Naive thymus-derived CD4-positive, alpha-beta T cell (primary cell): ENCODE measurements at regions not wholly inside any gene's neighbourhood (a gene's known extent, or its start where the extent isn't known, plus 50 kb on each side); places are given as distances from the start of the nearest gene placed in this dataset.

Experiments
- ATAC-seq: fragments of 150-1000 bp; cut with Tn5 transposase; 2 replicates; pipeline ENCODE4 v1.10.0; 2021; ENCODE audit warnings: mild to moderate bottlenecking, moderate library complexity
- CTCF ChIA-PET: fragments of 350-600 bp; sonication (Branson Sonifier 250); formaldehyde crosslinking; loops from one replicate; lab custom pipeline; 2021; ENCODE audit warnings: antibody characterized with exemption; lab: Charles Lee
- POLR2A ChIA-PET: fragments of 350-600 bp; sonication (Branson Sonifier 250); formaldehyde crosslinking; loops from one replicate; lab custom pipeline; 2021; ENCODE audit warnings: antibody characterized with exemption, inconsistent platforms; lab: Charles Lee
- DNase-seq, 9 donors: peaks; one replicate each; pipeline versions ENCODE4 v3.0.0 to v3.0.0-alpha.2; 2020 to 2022; ENCODE audit warnings: mixed read lengths in 1 of 9
- H3K27ac ChIP-seq: one replicate; pipeline ENCODE4 v1.7.0; 2013; ENCODE audit warnings: mild to moderate bottlenecking, low read depth, low read length, moderate library complexity
- H3K27me3 ChIP-seq, 2 donors: one replicate each; pipeline ENCODE4 v1.7.0; 2013; ENCODE audit warnings: low read length in 2 of 2, mild to moderate bottlenecking in 2 of 2, moderate library complexity in 2 of 2; ENCODE audit not compliant: control insufficient read depth in 2 of 2, insufficient read depth in 2 of 2
- H3K36me3 ChIP-seq, 3 experiments: 1 replicate in 2 of 3; 2 replicates in 1 of 3; pipeline ENCODE4 v1.7.0; 2013; ENCODE audit warnings: low read length in 3 of 3, mild to moderate bottlenecking in 3 of 3, moderate library complexity in 1 of 3; ENCODE audit not compliant: insufficient read depth in 3 of 3, control insufficient read depth in 2 of 3
- H3K4me1 ChIP-seq, 2 donors: one replicate each; pipeline ENCODE4 v1.7.0; 2013; ENCODE audit warnings: low read length in 2 of 2, mild to moderate bottlenecking in 2 of 2, moderate library complexity in 1 of 2; ENCODE audit not compliant: control insufficient read depth in 2 of 2, insufficient read depth in 2 of 2
- H3K4me3 ChIP-seq: 2 replicates; pipeline ENCODE4 v1.7.0; 2013; ENCODE audit warnings: mild to moderate bottlenecking, low read length
- H3K9me3 ChIP-seq, 3 experiments: 1 replicate in 2 of 3; 2 replicates in 1 of 3; pipeline ENCODE4 v1.7.0; 2013; ENCODE audit warnings: low read length in 3 of 3; ENCODE audit not compliant: control insufficient read depth in 2 of 3
- H3K27ac Mint-ChIP-seq, 9 donors: one replicate each; pipeline ENCODE4 v1.8.0; 2020 to 2022; ENCODE audit warnings: mixed read lengths in 9 of 9, mild to moderate bottlenecking in 8 of 9, moderate library complexity in 5 of 9, inconsistent platforms in 2 of 9
- H3K27me3 Mint-ChIP-seq, 5 donors: one replicate each; pipeline ENCODE4 v1.8.0; 2021 to 2022; ENCODE audit warnings: mixed read lengths in 5 of 5, mild to moderate bottlenecking in 1 of 5
- H3K36me3 Mint-ChIP-seq, 5 donors: one replicate each; pipeline ENCODE4 v1.8.0; 2020 to 2022; ENCODE audit warnings: mixed read lengths in 5 of 5, mild to moderate bottlenecking in 3 of 5, inconsistent platforms in 1 of 5
- H3K4me1 Mint-ChIP-seq, 7 donors: one replicate each; pipeline ENCODE4 v1.8.0; 2020 to 2022; ENCODE audit warnings: mixed read lengths in 7 of 7, mild to moderate bottlenecking in 3 of 7, inconsistent platforms in 1 of 7
- H3K4me3 Mint-ChIP-seq, 10 donors: one replicate each; pipeline ENCODE4 v1.8.0; 2020 to 2022; ENCODE audit warnings: mild to moderate bottlenecking in 10 of 10, mixed read lengths in 10 of 10, moderate library complexity in 6 of 10, inconsistent platforms in 2 of 10
- H3K9me3 Mint-ChIP-seq, 11 donors: one replicate each; pipeline ENCODE4 v1.8.0; 2020 to 2022; ENCODE audit warnings: mixed read lengths in 11 of 11, mild to moderate bottlenecking in 4 of 11, inconsistent platforms in 1 of 11, moderate library complexity in 1 of 11
- intact Hi-C, 2 donors: fragments of 100-400 bp; cut with micrococcal nuclease; formaldehyde crosslinking; loops; one replicate each; pipeline ENCODE4 v1.15.1; 2023

GRCh38 chr1:208531003-208531750 lies 287.0 kb upstream of the PLXNA2 start:
- H3K27me3 Mint-ChIP-seq = peaks cover 0 to 38% (median 18%) of the 10 kb centered on the region in 5 donors
- no peaks in the 10 kb centered on the region for H3K4me1 Mint-ChIP-seq
- Histone ChIP-seq H3K4me3 (no peak overlapping the region), H3K27ac (no peak overlapping the region), H3K36me3 (no peaks in the 10 kb centered on the region), H3K27me3 (no peaks in the 10 kb centered on the region), H3K9me3 (no peaks in the 10 kb centered on the region), H3K4me1 (no peaks in the 10 kb centered on the region)
- DNase-seq (no peak), ATAC-seq (no peak)
- no peaks in the 10 kb centered on the region for H3K36me3 Mint-ChIP-seq
- H3K9me3 Mint-ChIP-seq = peaks cover 0 to 2% (median 0%) of the 10 kb centered on the region in 11 donors
- CTCF ChIA-PET = no interaction called here
- H3K27ac Mint-ChIP-seq = no peak overlapping the region
- H3K4me3 Mint-ChIP-seq = no peak overlapping the region
- intact Hi-C loops = no loop called here
- POLR2A ChIA-PET = no interaction called here

GRCh38 chr1:208533746-208534598 lies 289.8 kb upstream of the PLXNA2 start:
- Mint-ChIP-seq H3K27ac (no peak overlapping the region), H3K27me3 (peaks cover 0 to 42% (median 26%) of the 10 kb centered on the region in 5 donors), H3K4me1 (no peaks in the 10 kb centered on the region), H3K9me3 (peaks cover 0 to 2% (median 0%) of the 10 kb centered on the region in 11 donors), H3K4me3 (no peak overlapping the region), H3K36me3 (no peaks in the 10 kb centered on the region)
- Histone ChIP-seq H3K27me3 (no peaks in the 10 kb centered on the region), H3K4me1 (no peaks in the 10 kb centered on the region), H3K9me3 (no peaks in the 10 kb centered on the region), H3K27ac (no peak overlapping the region), H3K4me3 (no peak overlapping the region), H3K36me3 (no peaks in the 10 kb centered on the region)
- CTCF ChIA-PET = no interaction called here
- POLR2A ChIA-PET = no interaction called here
- intact Hi-C loops = no loop called here
- ATAC-seq = no peak
- no peak for DNase-seq

- H3K36me3 ChIP-seq = no peaks in the 10 kb centered on the region
- no peak overlapping the region for H3K4me3 ChIP-seq
- H3K27me3 ChIP-seq = no peaks in the 10 kb centered on the region
- no peak overlapping the region for H3K27ac ChIP-seq
- ATAC-seq (no peak), DNase-seq (no peak)
- intact Hi-C loops = no loop called here
- no peak overlapping the region for H3K27ac Mint-ChIP-seq
- H3K27me3 Mint-ChIP-seq = peaks cover 0 to 42% (median 26%) of the 10 kb centered on the region in 5 donors
- H3K4me1 Mint-ChIP-seq = no peaks in the 10 kb centered on the region
- H3K36me3 Mint-ChIP-seq = no peaks in the 10 kb centered on the region
- H3K9me3 Mint-ChIP-seq = peaks cover 0 to 2% (median 0%) of the 10 kb centered on the region in 11 donors
- ChIA-PET POLR2A (no interaction called here), CTCF (no interaction called here)
- no peaks in the 10 kb centered on the region for H3K9me3 ChIP-seq
- no peaks in the 10 kb centered on the region for H3K4me1 ChIP-seq
- H3K4me3 Mint-ChIP-seq = no peak overlapping the region
These were observed 290.4 kb upstream of the PLXNA2 start for GRCh38 chr1:208534599-208534897.

GRCh38 chr1:208534979-208535378 lies 290.8 kb upstream of the PLXNA2 start:
- Histone ChIP-seq H3K4me1 (no peaks in the 10 kb centered on the region), H3K36me3 (no peaks in the 10 kb centered on the region), H3K4me3 (no peak overlapping the region), H3K9me3 (no peaks in the 10 kb centered on the region), H3K27me3 (no peaks in the 10 kb centered on the region), H3K27ac (no peak overlapping the region)
- H3K27ac Mint-ChIP-seq = no peak overlapping the region
- H3K4me1 Mint-ChIP-seq = no peaks in the 10 kb centered on the region
- no peak overlapping the region for H3K4me3 Mint-ChIP-seq
- ChIA-PET POLR2A (no interaction called here), CTCF (no interaction called here)
- ATAC-seq (no peak), DNase-seq (no peak)
- H3K27me3 Mint-ChIP-seq = peaks cover 0 to 39% (median 26%) of the 10 kb centered on the region in 5 donors
- no peaks in the 10 kb centered on the region for H3K36me3 Mint-ChIP-seq
- intact Hi-C loops = no loop called here
- H3K9me3 Mint-ChIP-seq = peaks cover 0 to 2% (median 0%) of the 10 kb centered on the region in 11 donors

- intact Hi-C loops = no loop called here
- Mint-ChIP-seq H3K27me3 (peaks cover 0 to 38% (median 26%) of the 10 kb centered on the region in 5 donors), H3K27ac (no peak overlapping the region), H3K36me3 (no peaks in the 10 kb centered on the region), H3K4me1 (no peaks in the 10 kb centered on the region), H3K9me3 (peaks cover 0 to 2% (median 0%) of the 10 kb centered on the region in 11 donors), H3K4me3 (no peak overlapping the region)
- ATAC-seq (no peak), DNase-seq (no peak)
- Histone ChIP-seq H3K27me3 (no peaks in the 10 kb centered on the region), H3K36me3 (no peaks in the 10 kb centered on the region), H3K9me3 (no peaks in the 10 kb centered on the region), H3K4me3 (no peak overlapping the region), H3K4me1 (no peaks in the 10 kb centered on the region), H3K27ac (no peak overlapping the region)
- ChIA-PET POLR2A (no interaction called here), CTCF (no interaction called here)
These were observed 291.3 kb upstream of the PLXNA2 start for GRCh38 chr1:208535511-208535910.

- Mint-ChIP-seq H3K4me3 (no peak overlapping the region), H3K9me3 (no peaks in the 10 kb centered on the region), H3K36me3 (no peaks in the 10 kb centered on the region), H3K27me3 (peaks cover 0 to 38% (median 26%) of the 10 kb centered on the region in 5 donors), H3K4me1 (no peaks in the 10 kb centered on the region), H3K27ac (no peak overlapping the region)
- Histone ChIP-seq H3K4me3 (no peak overlapping the region), H3K9me3 (no peaks in the 10 kb centered on the region), H3K27me3 (no peaks in the 10 kb centered on the region), H3K36me3 (no peaks in the 10 kb centered on the region), H3K27ac (no peak overlapping the region), H3K4me1 (no peaks in the 10 kb centered on the region)
- no peak for DNase-seq
- POLR2A ChIA-PET = no interaction called here
- intact Hi-C loops = no loop called here
- CTCF ChIA-PET = no interaction called here
- ATAC-seq = no peak
These were observed 292.0 kb upstream of the PLXNA2 start for GRCh38 chr1:208536212-208536611.
